VCaP (cell line): ENCODE measurements at regions not wholly inside any gene's neighbourhood (a gene's known extent, or its start where the extent isn't known, plus 50 kb on each side); places are given as distances from the start of the nearest gene placed in this dataset.

ENCODE experiments used
- H3K27ac ChIP-seq: fragments of 450-650 bp; 2 replicates; pipeline ENCODE4 v1.5.1; 2017
- CTCF ChIP-seq: fragments of 450-650 bp; conservative IDR thresholded peaks from 2 replicates; pipeline ENCODE4 v1.5.1; 2017; ENCODE audit warnings: mild to moderate bottlenecking, moderate library complexity

- no peak for TF ChIP-seq CTCF
- no peak overlapping the region for H3K27ac ChIP-seq
Observed at GRCh38 chr5:38742821-38743220, 103.0 kb upstream of the OSMR start.

DNA sequence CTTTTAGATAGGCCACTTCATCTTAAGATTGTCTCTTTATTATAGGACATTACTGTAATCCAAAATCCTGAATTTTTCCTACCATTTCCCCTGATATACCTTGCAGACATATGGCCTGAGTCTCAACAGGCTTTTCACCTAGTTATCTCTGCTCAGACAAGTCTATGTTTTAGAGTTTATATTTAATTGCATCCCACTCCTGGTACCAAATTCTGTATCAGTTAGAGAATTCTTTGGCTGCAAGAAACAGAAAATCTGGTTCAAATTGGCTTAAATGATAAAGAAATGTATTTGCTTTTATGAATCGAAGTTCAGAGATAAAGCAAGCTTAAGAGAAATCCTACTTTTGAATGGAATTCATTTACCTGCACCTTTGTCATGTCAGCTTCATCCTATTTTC, 102.2 kb upstream of the OSMR start:
- no peak for TF ChIP-seq CTCF
- H3K27ac ChIP-seq, result peak overlapping the region; percentile 40

DNA sequence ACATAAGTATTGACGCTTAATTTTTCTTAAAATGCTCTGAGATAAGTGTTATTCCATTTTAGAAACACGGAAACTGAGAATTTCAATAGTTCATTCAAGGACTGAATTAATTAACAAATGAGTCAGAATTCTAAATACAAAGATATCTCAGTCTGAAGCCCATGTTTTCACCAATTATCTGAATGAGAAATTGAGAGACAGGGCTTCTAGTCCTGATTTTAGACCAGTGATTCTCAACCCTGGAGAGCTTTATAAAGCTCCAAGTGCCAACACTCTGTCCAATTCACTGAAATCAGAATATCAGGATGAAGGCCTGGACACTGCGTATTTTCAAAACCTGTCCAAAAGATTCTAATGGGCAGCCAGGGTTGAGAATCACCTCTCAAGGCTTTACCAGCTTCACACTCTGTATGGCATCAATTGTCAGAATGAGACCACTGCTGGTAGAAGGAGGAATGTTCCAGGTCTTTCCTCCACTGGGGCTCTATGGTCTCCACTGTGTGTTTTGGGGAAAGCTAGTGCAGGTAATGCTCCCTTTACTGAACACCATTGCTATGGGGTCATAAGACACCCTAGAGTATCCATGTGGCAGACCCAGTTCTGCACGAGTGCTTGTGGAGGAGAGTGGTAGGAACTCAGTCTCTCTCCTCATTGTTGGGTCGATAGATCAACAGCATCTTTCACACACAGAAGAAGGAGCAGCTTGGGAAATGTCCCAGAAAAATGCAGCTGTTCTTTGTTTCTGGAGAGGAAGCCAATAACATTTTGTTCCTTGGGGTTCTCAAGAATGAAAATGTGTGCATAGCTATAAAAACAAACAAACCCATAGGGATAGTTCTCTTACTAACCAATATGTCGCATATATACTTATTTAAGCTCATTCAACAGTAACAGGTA, 99.7 kb upstream of the OSMR start:
- TF ChIP-seq CTCF, result no peak
- H3K27ac ChIP-seq, result no peak overlapping the region

GRCh38 chr5:38749861-38750260, 96.0 kb upstream of the OSMR start:
- TF ChIP-seq CTCF, result no peak
- H3K27ac ChIP-seq, result no peak overlapping the region

DNA sequence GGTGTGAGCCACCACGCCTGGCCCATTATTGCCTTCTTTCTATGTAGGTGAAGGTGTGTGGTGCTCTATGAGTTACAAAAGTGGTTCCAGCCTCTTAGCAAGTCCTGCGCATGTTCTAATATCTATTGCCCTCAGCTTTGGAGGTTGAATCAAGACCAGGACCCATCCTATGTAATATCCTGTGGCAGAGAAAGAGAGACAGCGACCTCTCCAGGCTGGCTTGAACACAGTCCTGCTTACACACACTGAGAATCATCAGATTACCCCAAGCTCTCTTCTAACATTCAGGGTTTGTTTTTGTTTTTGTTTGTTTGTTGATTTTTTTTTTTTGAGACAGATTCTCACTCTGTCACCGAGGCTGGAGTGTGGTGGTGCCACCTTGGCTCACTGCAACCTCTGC, 94.7 kb upstream of the OSMR start:
- TF ChIP-seq CTCF, result no peak
- H3K27ac ChIP-seq, result no peak overlapping the region

GRCh38 chr5:38752012-38752536, 93.7 kb upstream of the OSMR start:
- TF ChIP-seq CTCF, result no peak
- H3K27ac ChIP-seq, result no peak overlapping the region

GRCh38 chr5:38752622-38753021, 93.2 kb upstream of the OSMR start:
- no peak for TF ChIP-seq CTCF
- H3K27ac ChIP-seq, result no peak overlapping the region
